HG03139 (cell line): ENCODE measurements at regions not wholly inside any gene's neighbourhood (a gene's known extent, or its start where the extent isn't known, plus 50 kb on each side); places are given as distances from the start of the nearest gene placed in this dataset.
"Not testable (repeated sequence)": the region's sequence is repeated elsewhere in the genome, so short reads cannot be mapped to it uniquely, and the experiment has no call there.

Source experiments
- ATAC-seq: cut with Tn5 transposase; IDR thresholded peaks from one replicate; pipeline ENCODE4 v1.9.1; 2021; ENCODE audit not compliant: unreplicated experiment

DNA sequence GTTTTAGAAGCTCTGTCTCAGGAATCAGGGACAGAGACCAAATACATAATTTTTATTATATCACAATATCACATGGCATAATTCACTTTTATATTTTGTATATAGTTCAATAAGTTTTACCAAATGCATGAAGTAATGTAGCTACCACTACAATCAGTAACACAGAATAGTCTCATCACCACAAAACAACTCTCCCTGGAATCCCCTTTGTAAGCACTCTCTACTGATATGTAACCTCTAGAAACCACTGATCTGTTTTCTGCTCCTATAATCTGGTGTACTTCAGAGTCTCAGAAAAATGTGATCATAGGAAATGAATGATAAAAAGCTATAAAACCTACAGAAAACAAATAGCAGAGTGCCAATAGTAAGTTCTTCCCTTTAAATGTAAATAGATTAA, 1465.9 kb downstream of the SPATA31A7 start:
- not testable (repeated sequence) for ATAC-seq

GRCh38 chr9:62662733-62663507, 1473.1 kb downstream of the SPATA31A7 start:
- not testable (repeated sequence) for ATAC-seq

GRCh38 chr9:62663512-62663911, 1473.7 kb downstream of the SPATA31A7 start:
- not testable (repeated sequence) for ATAC-seq

- not testable (repeated sequence) for ATAC-seq
Observed at GRCh38 chr9:62667137-62667824, 1477.4 kb downstream of the SPATA31A7 start.

DNA sequence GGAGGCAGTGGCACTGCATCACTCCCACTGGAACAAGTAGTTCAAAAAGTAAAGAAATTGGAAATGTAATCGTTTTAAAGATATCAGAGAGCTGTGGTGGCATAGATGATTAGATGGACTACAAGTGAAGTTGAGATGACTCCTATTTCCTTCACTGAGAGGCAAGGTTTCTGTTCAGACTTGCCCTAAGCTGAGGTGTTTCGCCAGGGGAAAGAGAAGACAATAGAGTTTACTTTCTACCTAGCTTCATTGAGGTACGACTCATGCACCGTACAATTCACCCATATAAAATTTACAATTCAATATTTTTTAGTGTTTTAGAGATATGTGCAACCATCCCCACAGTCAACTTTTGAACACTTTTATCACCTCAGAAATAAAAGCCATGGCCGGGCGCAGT, 1487.2 kb downstream of the SPATA31A7 start:
- not testable (repeated sequence) for ATAC-seq

- peak; percentile 57 for ATAC-seq
Observed at GRCh38 chr9:62678336-62678735, 1488.5 kb downstream of the SPATA31A7 start.

GRCh38 chr9:62679020-62679419, 1489.2 kb downstream of the SPATA31A7 start:
- ATAC-seq: not testable (repeated sequence)

DNA sequence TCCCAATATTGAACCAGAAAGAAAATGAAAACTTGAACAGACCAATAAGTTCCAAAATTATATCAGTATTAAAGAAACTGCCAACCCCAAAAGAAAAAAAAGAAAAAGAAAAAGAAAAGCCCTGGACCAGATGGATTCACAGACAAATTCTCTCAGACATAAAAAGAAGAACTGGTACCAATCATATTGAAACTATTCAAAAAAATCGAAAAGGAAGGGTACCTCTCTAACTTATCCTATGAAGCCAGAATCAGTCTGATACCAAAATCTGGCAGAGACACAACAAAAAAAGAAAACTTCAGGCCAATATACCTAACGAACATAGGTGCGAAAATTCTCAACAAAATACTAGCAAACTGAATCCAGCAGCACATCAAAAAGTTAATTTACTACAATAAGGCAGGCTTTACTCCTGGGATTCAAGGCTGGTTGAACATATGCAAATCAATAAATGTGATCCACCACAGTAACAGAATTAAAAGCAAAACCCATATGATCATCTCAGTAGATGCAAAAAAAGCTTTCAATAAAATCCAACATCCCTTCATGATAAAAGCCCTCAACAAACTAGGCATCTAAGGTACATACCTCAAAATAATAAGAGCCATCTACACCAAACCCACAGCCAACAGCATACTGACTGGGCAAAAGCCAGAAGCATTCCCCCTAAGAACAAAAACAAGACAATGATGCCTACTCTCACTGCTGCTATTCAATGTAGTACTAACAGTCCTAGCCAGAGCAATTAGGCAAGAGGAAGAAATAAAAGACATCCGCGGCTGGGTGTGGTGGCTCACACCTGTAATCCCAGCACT, 1495.2 kb downstream of the SPATA31A7 start:
- ATAC-seq: peak; percentile 70

GRCh38 chr9:62686313-62686712, 1496.5 kb downstream of the SPATA31A7 start:
- ATAC-seq: not testable (repeated sequence)

DNA sequence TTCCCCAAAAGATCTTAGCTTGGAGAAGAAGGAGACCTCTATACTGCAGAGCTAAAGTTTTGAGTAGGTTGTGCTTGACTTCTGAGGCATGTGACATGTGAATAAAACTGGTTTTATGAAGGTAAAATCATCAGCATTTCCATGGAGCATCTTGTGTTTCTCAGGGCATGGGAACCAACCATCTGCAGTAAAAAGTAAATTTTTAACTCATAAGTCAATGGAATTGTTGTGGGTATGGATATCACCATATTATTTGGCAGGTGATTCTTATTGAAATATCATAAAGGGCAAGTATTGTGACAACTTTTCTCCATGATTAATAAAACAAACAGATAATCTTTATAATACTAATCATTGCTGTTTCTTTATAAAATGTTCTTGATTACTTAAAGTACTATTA, 1503.2 kb downstream of the SPATA31A7 start:
- ATAC-seq: not testable (repeated sequence)

DNA sequence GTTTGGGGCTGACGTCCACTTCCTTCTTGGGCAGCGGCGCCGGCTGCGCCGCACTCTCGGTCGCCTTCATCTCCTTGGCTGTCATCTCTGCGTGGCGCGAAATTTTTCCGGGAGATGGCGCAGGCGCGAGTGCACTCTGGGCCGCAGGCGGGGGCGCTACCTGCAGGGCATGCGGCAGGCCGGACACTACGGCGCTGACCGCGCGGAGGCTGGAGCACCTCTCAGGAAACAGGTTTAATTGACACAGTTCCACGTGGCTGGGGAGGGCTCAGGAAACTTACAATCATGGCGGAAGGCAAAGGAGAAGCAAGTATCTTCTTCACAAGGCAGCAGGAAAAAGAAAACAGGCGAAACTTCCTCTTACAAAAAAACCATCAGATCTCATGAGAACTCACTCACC, 1521.5 kb downstream of the SPATA31A7 start:
- ATAC-seq: not testable (repeated sequence)

- ATAC-seq: not testable (repeated sequence)
Observed at GRCh38 chr9:62725580-62725979, 1535.7 kb downstream of the SPATA31A7 start.

- peak; percentile 93 for ATAC-seq
Observed at GRCh38 chr9:62730229-62731000, 1540.6 kb downstream of the SPATA31A7 start.

DNA sequence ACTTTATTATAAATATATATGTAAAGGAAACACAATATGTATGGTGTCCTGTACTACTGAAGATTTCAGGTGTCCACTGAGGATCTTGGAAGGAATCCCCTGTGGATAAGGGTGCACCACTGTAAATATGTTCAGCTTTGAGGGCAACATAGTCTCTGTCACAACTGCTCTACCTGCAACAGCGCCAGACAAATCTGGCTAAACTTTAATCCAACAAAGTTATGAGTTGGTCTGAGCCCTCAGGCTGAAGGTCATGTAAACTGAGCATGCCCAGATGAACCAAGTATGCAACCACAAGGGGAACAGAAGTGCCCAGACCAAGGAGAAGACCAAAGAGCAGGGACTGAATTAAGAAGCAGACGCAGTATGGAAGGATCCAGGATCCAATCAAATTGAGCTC, 1541.2 kb downstream of the SPATA31A7 start:
- not testable (repeated sequence) for ATAC-seq

GRCh38 chr9:62737004-62737606, 1547.3 kb downstream of the SPATA31A7 start:
- not testable (repeated sequence) for ATAC-seq

GRCh38 chr9:62737915-62738314, 1548.1 kb downstream of the SPATA31A7 start:
- ATAC-seq: not testable (repeated sequence)

DNA sequence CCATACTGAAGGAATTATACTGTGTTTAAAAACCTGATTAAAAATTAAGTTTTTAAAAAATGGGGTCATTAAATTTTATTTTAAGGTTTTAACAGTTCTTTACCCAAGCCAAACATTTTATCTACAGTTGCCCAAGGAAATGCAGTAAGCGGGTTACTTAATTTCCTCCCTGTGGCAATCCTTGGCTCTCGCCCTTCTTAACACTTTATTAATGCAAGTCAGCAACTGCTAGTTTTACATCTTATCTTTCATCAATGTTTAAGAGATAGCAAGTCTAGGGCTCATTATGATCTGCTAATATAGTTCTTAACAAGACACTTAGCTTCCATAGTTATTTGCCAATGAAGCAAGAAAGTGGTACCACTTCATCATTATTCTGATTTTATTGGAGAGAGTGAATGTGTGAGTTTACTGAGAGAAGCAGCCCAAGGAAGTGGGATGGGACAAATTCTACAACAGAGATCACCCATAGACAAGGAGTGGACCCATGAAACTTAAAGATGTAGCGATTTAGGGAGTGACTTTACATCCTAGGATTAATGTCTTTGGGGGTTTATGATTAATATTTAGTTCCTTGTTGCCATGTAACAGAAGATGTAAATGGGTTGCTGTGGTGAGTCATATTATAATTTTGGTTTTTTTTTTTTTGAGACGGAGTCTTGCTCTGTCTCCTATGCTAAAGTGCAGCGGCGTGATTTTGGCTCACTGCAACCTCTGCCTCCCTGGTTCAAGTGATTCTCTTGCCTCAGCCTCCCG, 1556.1 kb downstream of the SPATA31A7 start:
- not testable (repeated sequence) for ATAC-seq
